ENCODE measurements at regions not wholly inside any gene's neighbourhood (a gene's known extent, or its start where the extent isn't known, plus 50 kb on each side); places are given as distances from the start of the nearest gene placed in this dataset.

- TF ChIP-seq CTCF (IDR thresholded peaks at IDR 0.05) (no peak), EP300 (IDR thresholded peaks at IDR 0.05) (no peak)
Observed at GRCh38 chr4:126850286-126850685, 782.5 kb upstream of the INTU start.
